Aorta (tissue), 5 donors: ENCODE measurements at regions not wholly inside any gene's neighbourhood (a gene's known extent, or its start where the extent isn't known, plus 50 kb on each side); places are given as distances from the start of the nearest gene placed in this dataset.

ENCODE experiments used
- ATAC-seq: fragments of 200-7000 bp; cut with Tn5 transposase; one replicate; pipeline ENCODE4 v1.9.1; 2022; ENCODE audit warnings: moderate library complexity; ENCODE audit not compliant: low FRiP score
- DNase-seq, 2 donors: peaks; one replicate each; pipeline ENCODE4 v3.0.0-alpha.2; 2020
- H3K27ac ChIP-seq, 2 donors: one replicate each; pipeline ENCODE4 v1.5.1; 2013; ENCODE audit warnings: low read length in 2 of 2, mild to moderate bottlenecking in 2 of 2, moderate library complexity in 2 of 2, control low read depth in 1 of 2, inconsistent platforms in 1 of 2, low read depth in 1 of 2
- H3K27me3 ChIP-seq, 2 donors: one replicate each; pipeline ENCODE4 v1.6.1; 2013; ENCODE audit warnings: control low read depth in 1 of 2, low read length in 1 of 2, mild to moderate bottlenecking in 1 of 2, moderate library complexity in 1 of 2; ENCODE audit not compliant: insufficient read depth in 2 of 2, control insufficient read depth in 1 of 2
- H3K36me3 ChIP-seq, 2 donors: one replicate each; pipeline ENCODE4 v1.6.1; 2013; ENCODE audit warnings: control low read depth in 1 of 2, low read length in 1 of 2, mild to moderate bottlenecking in 1 of 2; ENCODE audit not compliant: insufficient read depth in 2 of 2, control insufficient read depth in 1 of 2
- H3K4me1 ChIP-seq, 2 donors: one replicate each; pipeline ENCODE4 v1.6.1; 2013; ENCODE audit warnings: low read length in 2 of 2, control low read depth in 1 of 2, mild to moderate bottlenecking in 1 of 2, moderate library complexity in 1 of 2; ENCODE audit not compliant: insufficient read depth in 2 of 2, control insufficient read depth in 1 of 2
- H3K4me3 ChIP-seq, 2 donors: one replicate each; pipeline ENCODE4 v1.5.1; 2013; ENCODE audit warnings: low read length in 2 of 2, control low read depth in 1 of 2, mild to moderate bottlenecking in 1 of 2
- H3K9me3 ChIP-seq: one replicate; pipeline ENCODE4 v1.6.1; 2013; ENCODE audit warnings: mild to moderate bottlenecking, low read length; ENCODE audit not compliant: control insufficient read depth
- WGBS, 2 donors: extraction: QIAGEN DNeasy Blood & Tissue Kit; methylation state at CpG; one replicate each; pipeline ENCODE4 v1.1.7; 2013; 5-methylcytosine and 5-hydroxymethylcytosine counted together
- intact Hi-C, 2 donors: fragments of 100-400 bp; cut with DNase I; formaldehyde crosslinking; loops; one replicate each; pipeline versions ENCODE4 v1.14.2 to v1.15.0; 2022
- donor health status: healthy with polysubstance abuse.
- donor health status: Bipolar disorder and iron deficiency.
- donor health status: DM: no; HTN: no; CAD: no.
- donor health status: DM: no; HTN: no; CAD: no.
- donor health status: DM: yes; HTN: yes; CAD: no.

- intact Hi-C loops, result loop anchor here in 1 of 2 donors (10.0 kb wide), 1 partner anchor 556 kb away; no protein-coding TSS in a partner anchor
- no peak for DNase-seq
- Histone ChIP-seq H3K9me3 (no peaks in the 10 kb centered on the region), H3K36me3 (no peaks in the 10 kb centered on the region), H3K4me1 (peaks cover 0 to 4% of the 10 kb centered on the region in 2 donors), H3K27me3 (no peaks in the 10 kb centered on the region), H3K27ac (no peak overlapping the region), H3K4me3 (no peak overlapping the region)
- no peak for ATAC-seq
- 97% methylated on average over 2 of the region's 2 CpGs for WGBS, 2 donors
Measured at GRCh38 chr3:177818712-177819240, 621.5 kb upstream of the TBL1XR1 start.

GRCh38 chr3:177820683-177821316, 623.5 kb upstream of the TBL1XR1 start:
- WGBS, 2 donors, result 53 to 68% methylated on average over 2 of the region's 2 CpGs
- no peaks in the 10 kb centered on the region for H3K27me3 ChIP-seq
- H3K36me3 ChIP-seq, result no peaks in the 10 kb centered on the region
- H3K4me1 ChIP-seq, result peaks cover 2 to 4% of the 10 kb centered on the region in 2 donors
- no peaks in the 10 kb centered on the region for H3K9me3 ChIP-seq
- intact Hi-C loops, result loop anchor here in 1 of 2 donors (5.0 kb wide), 1 partner anchor 67 kb away; no protein-coding TSS in a partner anchor
- no peak overlapping the region for H3K27ac ChIP-seq
- ATAC-seq (no peak), DNase-seq (no peak)
- H3K4me3 ChIP-seq, result no peak overlapping the region

GRCh38 chr3:177822681-177823096, 625.4 kb upstream of the TBL1XR1 start:
- no peaks in the 10 kb centered on the region for H3K36me3 ChIP-seq
- DNase-seq (no peak), ATAC-seq (no peak)
- H3K9me3 ChIP-seq, result no peaks in the 10 kb centered on the region
- H3K4me3 ChIP-seq, result no peak overlapping the region
- 0 to 7% methylated on average over 2 of the region's 2 CpGs for WGBS, 2 donors
- no peaks in the 10 kb centered on the region for H3K27me3 ChIP-seq
- no peak overlapping the region for H3K27ac ChIP-seq
- intact Hi-C loops, result loop anchor here in 1 of 2 donors (5.0 kb wide), 1 partner anchor 65 kb away; no protein-coding TSS in a partner anchor
- peaks cover 2 to 4% of the 10 kb centered on the region in 2 donors for H3K4me1 ChIP-seq

- no peak overlapping the region for H3K4me3 ChIP-seq
- H3K27ac ChIP-seq, result no peak overlapping the region
- intact Hi-C loops, result loop anchor here in 1 of 2 donors (5.0 kb wide), 1 partner anchor 64 kb away; no protein-coding TSS in a partner anchor
- H3K27me3 ChIP-seq, result no peaks in the 10 kb centered on the region
- H3K9me3 ChIP-seq, result no peaks in the 10 kb centered on the region
- ATAC-seq, result no peak
- H3K4me1 ChIP-seq, result peaks cover 2 to 4% of the 10 kb centered on the region in 2 donors
- 80 to 91% methylated on average over 9 of the region's 9 CpGs for WGBS, 2 donors
- no peaks in the 10 kb centered on the region for H3K36me3 ChIP-seq
- DNase-seq, result no peak
Measured at GRCh38 chr3:177823701-177824189, 626.5 kb upstream of the TBL1XR1 start.

- ATAC-seq (peak; percentile 91), DNase-seq (peak in 1 of 2 donors; percentile 73)
- Histone ChIP-seq H3K36me3 (no peaks in the 10 kb centered on the region), H3K9me3 (no peaks in the 10 kb centered on the region), H3K27me3 (no peaks in the 10 kb centered on the region), H3K4me3 (no peak overlapping the region), H3K4me1 (peaks cover 2 to 4% of the 10 kb centered on the region in 2 donors), H3K27ac (peak overlapping the region in 1 of 2 donors; percentile 39)
- intact Hi-C loops, result loop anchor here in 1 of 2 donors (5.0 kb wide), 1 partner anchor 63 kb away; no protein-coding TSS in a partner anchor
- WGBS, 2 donors, result 20% methylated on average over 4 of the region's 4 CpGs
Measured at GRCh38 chr3:177824190-177824786, 627.0 kb upstream of the TBL1XR1 start.

GRCh38 chr3:177824841-177825240, 627.6 kb upstream of the TBL1XR1 start:
- no peak overlapping the region for H3K4me3 ChIP-seq
- no peaks in the 10 kb centered on the region for H3K9me3 ChIP-seq
- H3K27ac ChIP-seq, result peak overlapping the region in 1 of 2 donors; percentile 56
- H3K4me1 ChIP-seq, result peaks cover 2 to 4% of the 10 kb centered on the region in 2 donors
- no peak for DNase-seq
- no peaks in the 10 kb centered on the region for H3K36me3 ChIP-seq
- ATAC-seq, result peak; percentile 20
- 16 to 28% methylated on average over 4 of the region's 4 CpGs for WGBS, 2 donors
- no peaks in the 10 kb centered on the region for H3K27me3 ChIP-seq
- intact Hi-C loops, result loop anchor here in 1 of 2 donors (5.0 kb wide), 1 partner anchor 62 kb away; no protein-coding TSS in a partner anchor

- ATAC-seq, result no peak
- DNase-seq, result no peak
Measured at GRCh38 chr3:177826253-177826652, 629.0 kb upstream of the TBL1XR1 start.

GRCh38 chr3:177827511-177828207, 630.4 kb upstream of the TBL1XR1 start:
- DNase-seq (no peak), ATAC-seq (no peak)
- Histone ChIP-seq H3K9me3 (no peaks in the 10 kb centered on the region), H3K36me3 (no peaks in the 10 kb centered on the region), H3K27ac (no peak overlapping the region), H3K4me3 (no peak overlapping the region), H3K27me3 (no peaks in the 10 kb centered on the region), H3K4me1 (peaks cover 2 to 3% of the 10 kb centered on the region in 2 donors)
- 66 to 69% methylated on average over 5 of the region's 5 CpGs for WGBS, 2 donors
- intact Hi-C loops, result no loop called here

More at GRCh38 chr3:177826253-177826652, 629.0 kb upstream of the TBL1XR1 start:
- Histone ChIP-seq H3K27ac (no peak overlapping the region), H3K4me3 (no peak overlapping the region), H3K9me3 (no peaks in the 10 kb centered on the region), H3K4me1 (peaks cover 2 to 4% of the 10 kb centered on the region in 2 donors), H3K27me3 (no peaks in the 10 kb centered on the region), H3K36me3 (no peaks in the 10 kb centered on the region)
- WGBS, 2 donors, result 91 to 94% methylated on average over 10 of the region's 10 CpGs
- intact Hi-C loops, result no loop called here
